A549 (cell line): ENCODE measurements at regions not wholly inside any gene's neighbourhood (a gene's known extent, or its start where the extent isn't known, plus 50 kb on each side); places are given as distances from the start of the nearest gene placed in this dataset.

ENCODE experiments used
- CTCF ChIP-seq: fragments of >200 bp; sonication (Bioruptor Twin); formaldehyde crosslinking; IDR thresholded peaks from 3 replicates; pipeline ENCODE4 v1.5.1; 2016
- E2F6 ChIP-seq: IDR thresholded peaks from 2 replicates; pipeline ENCODE4 v1.6.1; 2012; ENCODE audit warnings: low read depth, borderline replicate concordance
- FOSL2 ChIP-seq, 2 experiments: fragments of 450-650 bp in 1 of 2; fragments of >200 bp in 1 of 2; sonication (Bioruptor Twin) in 1 of 2; formaldehyde crosslinking; IDR thresholded peaks; 2 replicates each; pipeline versions ENCODE4 v1.5.0 to v1.6.1; 2016 to 2020; ENCODE audit warnings: mild to moderate bottlenecking in 1 of 2, moderate library complexity in 1 of 2
- JUNB ChIP-seq: fragments of >200 bp; sonication (Bioruptor Twin); formaldehyde crosslinking; IDR thresholded peaks from 2 replicates; pipeline ENCODE4 v1.6.1; 2016
- MAFK ChIP-seq: fragments of 450-650 bp; IDR thresholded peaks from 2 replicates; pipeline ENCODE4 v1.6.1; 2014; ENCODE audit not compliant: partially characterized antibody
- MAX ChIP-seq: IDR thresholded peaks from 2 replicates; pipeline ENCODE4 v1.6.1; 2012
- MAZ ChIP-seq: fragments of 150-350 bp; IDR thresholded peaks from 2 replicates; pipeline ENCODE4 v1.6.1; 2014; ENCODE audit warnings: antibody characterized with exemption, low read depth, low read length, borderline replicate concordance
- NR3C1 ChIP-seq: fragments of >200 bp; sonication (Bioruptor Twin); formaldehyde crosslinking; IDR thresholded peaks from 3 replicates; pipeline ENCODE4 v1.6.1; 2017
- POLR2A ChIP-seq: IDR thresholded peaks from 2 replicates; pipeline ENCODE4 v1.6.1; 2012; ENCODE audit warnings: mild to moderate bottlenecking, low read length
- POLR2AphosphoS2 ChIP-seq: conservative IDR thresholded peaks from 2 replicates; pipeline ENCODE4 v1.6.1; 2012; ENCODE audit warnings: low read length, improper control_type of control experiment, inconsistent platforms
- RAD21 ChIP-seq, 2 experiments: fragments of >200 bp in 1 of 2; sonication (Bioruptor Twin) in 1 of 2; formaldehyde crosslinking in 1 of 2; IDR thresholded peaks in 1 of 2; conservative IDR thresholded peaks in 1 of 2; 2 replicates in 1 of 2; 3 replicates in 1 of 2; pipeline ENCODE4 v1.6.1; 2012 to 2018; ENCODE audit warnings: inconsistent platforms in 1 of 2
- RFX5 ChIP-seq: fragments of 450-650 bp; IDR thresholded peaks from 2 replicates; pipeline ENCODE4 v1.7.1; 2014; ENCODE audit warnings: antibody characterized with exemption, mild to moderate bottlenecking, moderate library complexity
- ZFP36 ChIP-seq: fragments of 450-650 bp; IDR thresholded peaks from 2 replicates; pipeline ENCODE4 v1.6.1; 2014; ENCODE audit warnings: borderline replicate concordance; ENCODE audit not compliant: partially characterized antibody
- ZSCAN20 ChIP-seq: fragments of 250-450 bp; sonication (Bioruptor Pico); IDR thresholded peaks from 2 replicates; pipeline ENCODE4 v1.8.0; 2022; ENCODE audit warnings: mild to moderate bottlenecking, moderate library complexity

- TF ChIP-seq MAFK (no peak), ZSCAN20 (CRISPR knock-in tag) (no peak), MAZ (no peak), JUNB (no peak), FOSL2 (IDR thresholded peaks at IDR 0.05) (no peak), FOSL2 (CRISPR knock-in tag; IDR thresholded peaks at IDR 0.05) (no peak), RFX5 (no peak), CTCF (no peak), MAX (no peak), POLR2AphosphoS2 (no peak), POLR2A (no peak), NR3C1 (no peak), E2F6 (no peak), ZFP36 (no peak), RAD21 (conservative IDR thresholded peaks at IDR 0.05 in 1 of 2, IDR thresholded peaks at IDR 0.05 in 1 of 2) (no peak)
Measured at GRCh38 chr2:209209943-209210342, 213.9 kb upstream of the MAP2 start.
